Peyer's patch (tissue), 4 donors: ENCODE measurements at regions not wholly inside any gene's neighbourhood (a gene's known extent, or its start where the extent isn't known, plus 50 kb on each side); places are given as distances from the start of the nearest gene placed in this dataset.

Experiments
- CTCF ChIP-seq, 6 experiments: fragments of 450-650 bp in 4 of 6; fragments of 200-600 bp in 2 of 6; sonication (generic) in 1 of 6; IDR thresholded peaks; one replicate each; pipeline ENCODE4 v1.5.1; 2017 to 2019; ENCODE audit warnings: antibody characterized with exemption in 6 of 6, mild to moderate bottlenecking in 3 of 6, moderate library complexity in 1 of 6
- POLR2A ChIP-seq, 2 donors: fragments of 450-650 bp; IDR thresholded peaks; one replicate each; pipeline ENCODE4 v1.5.1; 2017; ENCODE audit warnings: antibody characterized with exemption in 2 of 2, mild to moderate bottlenecking in 2 of 2, moderate library complexity in 2 of 2

- no peak for TF ChIP-seq CTCF (IDR thresholded peaks at IDR 0.05)
- no peak for TF ChIP-seq POLR2A (IDR thresholded peaks at IDR 0.05)
These were observed 61.4 kb upstream of the NR3C1 start for GRCh38 chr5:143464723-143465490.
